SK-N-SH treated with all-trans-retinoic acid at 6 μM for 48 hours (cell line): ENCODE measurements at regions not wholly inside any gene's neighbourhood (a gene's known extent, or its start where the extent isn't known, plus 50 kb on each side); places are given as distances from the start of the nearest gene placed in this dataset.

Source experiments
- ATAC-seq: fragments of 200-7000 bp; cut with Tn5 transposase; 3 replicates; pipeline ENCODE4 v1.9.1; 2020; ENCODE audit warnings: mild to moderate bottlenecking, moderate library complexity
- ARNTL ChIP-seq: fragments of 450-650 bp; formaldehyde crosslinking; IDR thresholded peaks from 2 replicates; pipeline ENCODE4 v1.5.0; 2020; ENCODE audit warnings: low read depth, mild to moderate bottlenecking, moderate library complexity, borderline replicate concordance
- BACH2 ChIP-seq: fragments of 250-450 bp; sonication (Bioruptor Pico); IDR thresholded peaks from 2 replicates; pipeline ENCODE4 v1.9.0; 2021; ENCODE audit warnings: mild to moderate bottlenecking, borderline replicate concordance
- CSDC2 ChIP-seq: fragments of 250-450 bp; sonication (Bioruptor Pico); IDR thresholded peaks from 2 replicates; pipeline ENCODE4 v1.5.0; 2020; ENCODE audit warnings: mild to moderate bottlenecking, moderate library complexity
- ESRRG ChIP-seq: fragments of 250-450 bp; sonication (Bioruptor Pico); IDR thresholded peaks from 2 replicates; pipeline ENCODE4 v1.6.1; 2021; ENCODE audit warnings: mild to moderate bottlenecking
- GLIS3 ChIP-seq: fragments of 250-450 bp; sonication (Bioruptor Pico); IDR thresholded peaks from 2 replicates; pipeline ENCODE4 v1.5.0; 2020; ENCODE audit warnings: mild to moderate bottlenecking, moderate library complexity
- ISL1 ChIP-seq: fragments of 250-450 bp; sonication (Bioruptor Pico); IDR thresholded peaks from 2 replicates; pipeline ENCODE4 v2.1.2; 2022; ENCODE audit warnings: mild to moderate bottlenecking, moderate library complexity
- OSR1 ChIP-seq: fragments of 250-450 bp; sonication (Bioruptor Pico); IDR thresholded peaks from 2 replicates; pipeline ENCODE4 v1.8.0; 2022; ENCODE audit warnings: moderate library complexity, mild to moderate bottlenecking, inconsistent platforms
- PPARA ChIP-seq: fragments of 250-450 bp; sonication (Bioruptor Pico); IDR thresholded peaks from 2 replicates; pipeline ENCODE4 v1.5.0; 2020; ENCODE audit warnings: mild to moderate bottlenecking, borderline replicate concordance
- RARB ChIP-seq: fragments of 250-450 bp; sonication (Bioruptor Pico); IDR thresholded peaks from 2 replicates; pipeline ENCODE4 v1.8.0; 2021; ENCODE audit warnings: mild to moderate bottlenecking, moderate library complexity
- SNAI2 ChIP-seq: fragments of 250-450 bp; sonication (Bioruptor Pico); IDR thresholded peaks from 2 replicates; pipeline ENCODE4 v1.5.0; 2020; ENCODE audit warnings: mild to moderate bottlenecking, moderate library complexity
- TCF4 ChIP-seq: fragments of 250-450 bp; sonication (Bioruptor Pico); IDR thresholded peaks from 2 replicates; pipeline ENCODE4 v1.8.0; 2021; ENCODE audit warnings: mild to moderate bottlenecking, moderate library complexity, borderline replicate concordance
- ZC3H10 ChIP-seq: fragments of 250-450 bp; sonication (Bioruptor Pico); IDR thresholded peaks from 2 replicates; pipeline ENCODE4 v1.5.1; 2021; ENCODE audit warnings: mild to moderate bottlenecking, moderate library complexity
- ZFP3 ChIP-seq: fragments of 250-450 bp; sonication (Bioruptor Pico); IDR thresholded peaks from 2 replicates; pipeline ENCODE4 v1.5.0; 2020; ENCODE audit warnings: mild to moderate bottlenecking, moderate library complexity
- ZFP30 ChIP-seq: fragments of 450-650 bp; formaldehyde crosslinking; IDR thresholded peaks from 2 replicates; pipeline ENCODE4 v1.5.0; 2022; ENCODE audit warnings: mild to moderate bottlenecking, moderate library complexity
- ZNF565 ChIP-seq: fragments of 450-650 bp; formaldehyde crosslinking; conservative IDR thresholded peaks from 2 replicates; pipeline ENCODE4 v1.5.0; 2020; ENCODE audit warnings: low read depth, mild to moderate bottlenecking, moderate library complexity
- ZNF70 ChIP-seq: fragments of 450-650 bp; formaldehyde crosslinking; IDR thresholded peaks from 2 replicates; pipeline ENCODE4 v1.5.0; 2020; ENCODE audit warnings: mild to moderate bottlenecking, moderate library complexity
- TF ChIP-seq, protein P1 (sequence below): fragments of 250-450 bp; sonication (Bioruptor Pico); IDR thresholded peaks from 2 replicates; pipeline ENCODE4 v1.8.0; 2021; ENCODE audit warnings: low read depth, mild to moderate bottlenecking, moderate library complexity, borderline replicate concordance
- TF ChIP-seq, protein P2 (sequence below): fragments of 250-450 bp; sonication (Bioruptor Pico); IDR thresholded peaks from 2 replicates; pipeline ENCODE4 v1.8.0; 2020; ENCODE audit warnings: mild to moderate bottlenecking, moderate library complexity, borderline replicate concordance
- TF ChIP-seq, protein P3 (sequence below): fragments of 250-450 bp; sonication (Bioruptor Pico); IDR thresholded peaks from 2 replicates; pipeline ENCODE4 v1.5.1; 2021; ENCODE audit warnings: mild to moderate bottlenecking, moderate library complexity
- TF ChIP-seq, protein P4 (sequence below): fragments of 250-450 bp; sonication (Bioruptor Pico); IDR thresholded peaks from 2 replicates; pipeline ENCODE4 v1.5.1; 2020; ENCODE audit warnings: low read depth, mild to moderate bottlenecking, moderate library complexity
- TF ChIP-seq, protein P5 (sequence below): fragments of 250-450 bp; sonication (Bioruptor Pico); IDR thresholded peaks from 2 replicates; pipeline ENCODE4 v1.5.0; 2020; ENCODE audit warnings: mild to moderate bottlenecking, moderate library complexity

DNA sequence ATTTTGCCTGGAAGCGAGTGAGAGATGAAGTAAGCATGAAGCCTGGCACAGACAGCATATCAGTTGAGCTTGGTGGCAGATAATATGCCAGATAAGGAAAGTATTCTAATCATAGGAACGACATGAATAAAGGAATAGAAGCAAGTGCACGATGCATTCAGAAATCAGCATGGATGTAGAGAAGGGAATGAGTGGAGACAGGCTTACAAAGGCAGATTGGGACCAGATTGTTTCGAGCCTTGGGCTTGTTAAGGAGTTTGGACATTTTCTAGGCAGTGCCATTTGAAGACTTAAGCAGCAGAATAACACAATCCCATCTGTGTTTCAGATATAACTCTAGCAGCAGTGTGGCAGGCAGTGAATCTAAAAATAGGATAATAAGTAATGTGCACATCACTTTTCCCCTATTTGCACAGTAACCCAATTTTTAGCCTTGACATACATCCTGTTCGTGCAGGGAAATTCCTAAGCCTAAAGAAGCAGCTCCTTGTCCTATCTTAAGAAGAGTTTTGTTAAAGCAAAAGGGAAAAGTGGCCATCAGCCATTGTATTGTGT is 450.2 kb downstream of the PLCL1 start:
- ATAC-seq = no peak
- TF ChIP-seq ZNF565 (no peak), ZFP30 (CRISPR knock-in tag) (no peak), BACH2 (no peak), SNAI2 (CRISPR knock-in tag) (no peak), RARB (CRISPR knock-in tag) (no peak), ZNF70 (CRISPR knock-in tag) (no peak), ISL1 (no peak), OSR1 (CRISPR knock-in tag) (no peak), ZFP3 (CRISPR knock-in tag) (no peak), PPARA (CRISPR knock-in tag) (no peak), TCF4 (CRISPR knock-in tag) (no peak), CSDC2 (no peak), ZC3H10 (CRISPR knock-in tag) (no peak), GLIS3 (CRISPR knock-in tag) (no peak)
- TF ChIP-seq, protein P1, sequence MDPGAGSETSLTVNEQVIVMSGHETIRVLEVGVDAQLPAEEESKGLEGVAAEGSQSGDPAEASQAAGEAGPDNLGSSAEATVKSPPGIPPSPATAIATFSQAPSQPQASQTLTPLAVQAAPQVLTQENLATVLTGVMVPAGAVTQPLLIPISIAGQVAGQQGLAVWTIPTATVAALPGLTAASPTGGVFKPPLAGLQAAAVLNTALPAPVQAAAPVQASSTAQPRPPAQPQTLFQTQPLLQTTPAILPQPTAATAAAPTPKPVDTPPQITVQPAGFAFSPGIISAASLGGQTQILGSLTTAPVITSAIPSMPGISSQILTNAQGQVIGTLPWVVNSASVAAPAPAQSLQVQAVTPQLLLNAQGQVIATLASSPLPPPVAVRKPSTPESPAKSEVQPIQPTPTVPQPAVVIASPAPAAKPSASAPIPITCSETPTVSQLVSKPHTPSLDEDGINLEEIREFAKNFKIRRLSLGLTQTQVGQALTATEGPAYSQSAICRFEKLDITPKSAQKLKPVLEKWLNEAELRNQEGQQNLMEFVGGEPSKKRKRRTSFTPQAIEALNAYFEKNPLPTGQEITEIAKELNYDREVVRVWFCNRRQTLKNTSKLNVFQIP (CRISPR knock-in tag) = no peak
- TF ChIP-seq, protein P2, sequence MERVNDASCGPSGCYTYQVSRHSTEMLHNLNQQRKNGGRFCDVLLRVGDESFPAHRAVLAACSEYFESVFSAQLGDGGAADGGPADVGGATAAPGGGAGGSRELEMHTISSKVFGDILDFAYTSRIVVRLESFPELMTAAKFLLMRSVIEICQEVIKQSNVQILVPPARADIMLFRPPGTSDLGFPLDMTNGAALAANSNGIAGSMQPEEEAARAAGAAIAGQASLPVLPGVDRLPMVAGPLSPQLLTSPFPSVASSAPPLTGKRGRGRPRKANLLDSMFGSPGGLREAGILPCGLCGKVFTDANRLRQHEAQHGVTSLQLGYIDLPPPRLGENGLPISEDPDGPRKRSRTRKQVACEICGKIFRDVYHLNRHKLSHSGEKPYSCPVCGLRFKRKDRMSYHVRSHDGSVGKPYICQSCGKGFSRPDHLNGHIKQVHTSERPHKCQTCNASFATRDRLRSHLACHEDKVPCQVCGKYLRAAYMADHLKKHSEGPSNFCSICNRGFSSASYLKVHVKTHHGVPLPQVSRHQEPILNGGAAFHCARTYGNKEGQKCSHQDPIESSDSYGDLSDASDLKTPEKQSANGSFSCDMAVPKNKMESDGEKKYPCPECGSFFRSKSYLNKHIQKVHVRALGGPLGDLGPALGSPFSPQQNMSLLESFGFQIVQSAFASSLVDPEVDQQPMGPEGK (CRISPR knock-in tag) = no peak
- TF ChIP-seq, protein P3, sequence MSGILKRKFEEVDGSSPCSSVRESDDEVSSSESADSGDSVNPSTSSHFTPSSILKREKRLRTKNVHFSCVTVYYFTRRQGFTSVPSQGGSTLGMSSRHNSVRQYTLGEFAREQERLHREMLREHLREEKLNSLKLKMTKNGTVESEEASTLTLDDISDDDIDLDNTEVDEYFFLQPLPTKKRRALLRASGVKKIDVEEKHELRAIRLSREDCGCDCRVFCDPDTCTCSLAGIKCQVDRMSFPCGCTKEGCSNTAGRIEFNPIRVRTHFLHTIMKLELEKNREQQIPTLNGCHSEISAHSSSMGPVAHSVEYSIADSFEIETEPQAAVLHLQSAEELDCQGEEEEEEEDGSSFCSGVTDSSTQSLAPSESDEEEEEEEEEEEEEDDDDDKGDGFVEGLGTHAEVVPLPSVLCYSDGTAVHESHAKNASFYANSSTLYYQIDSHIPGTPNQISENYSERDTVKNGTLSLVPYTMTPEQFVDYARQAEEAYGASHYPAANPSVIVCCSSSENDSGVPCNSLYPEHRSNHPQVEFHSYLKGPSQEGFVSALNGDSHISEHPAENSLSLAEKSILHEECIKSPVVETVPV = no peak
- TF ChIP-seq, protein P4, sequence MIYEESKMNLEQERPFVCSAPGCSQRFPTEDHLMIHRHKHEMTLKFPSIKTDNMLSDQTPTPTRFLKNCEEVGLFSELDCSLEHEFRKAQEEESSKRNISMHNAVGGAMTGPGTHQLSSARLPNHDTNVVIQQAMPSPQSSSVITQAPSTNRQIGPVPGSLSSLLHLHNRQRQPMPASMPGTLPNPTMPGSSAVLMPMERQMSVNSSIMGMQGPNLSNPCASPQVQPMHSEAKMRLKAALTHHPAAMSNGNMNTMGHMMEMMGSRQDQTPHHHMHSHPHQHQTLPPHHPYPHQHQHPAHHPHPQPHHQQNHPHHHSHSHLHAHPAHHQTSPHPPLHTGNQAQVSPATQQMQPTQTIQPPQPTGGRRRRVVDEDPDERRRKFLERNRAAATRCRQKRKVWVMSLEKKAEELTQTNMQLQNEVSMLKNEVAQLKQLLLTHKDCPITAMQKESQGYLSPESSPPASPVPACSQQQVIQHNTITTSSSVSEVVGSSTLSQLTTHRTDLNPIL (CRISPR knock-in tag) = no peak

DNA sequence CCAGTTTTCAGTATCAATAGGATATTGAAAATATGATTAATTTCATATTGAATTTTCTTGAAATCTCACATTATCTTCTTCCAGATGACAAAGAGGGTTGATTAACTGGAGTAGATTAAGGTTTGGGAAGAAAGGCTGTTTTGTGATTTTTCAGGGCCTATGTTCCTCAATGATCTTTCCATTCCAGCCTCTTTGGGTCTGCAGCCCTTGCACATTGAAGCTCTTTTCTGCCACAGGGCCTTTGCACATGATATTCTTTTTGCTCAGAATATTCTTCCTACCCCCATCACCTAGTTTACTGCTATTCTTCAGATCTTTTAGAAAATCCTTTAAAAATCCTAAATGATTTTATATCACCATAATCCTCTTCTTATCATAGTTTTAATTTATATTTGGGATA is 449.6 kb downstream of the PLCL1 start:
- TF ChIP-seq ZNF70 (CRISPR knock-in tag) = no peak
- no peak for TF ChIP-seq ARNTL
- TF ChIP-seq ESRRG (CRISPR knock-in tag) = no peak
- TF ChIP-seq ZNF565 = no peak
- no peak for TF ChIP-seq SNAI2 (CRISPR knock-in tag)
- no peak for TF ChIP-seq PPARA (CRISPR knock-in tag)
- no peak for TF ChIP-seq OSR1 (CRISPR knock-in tag)
- TF ChIP-seq CSDC2 = no peak
- TF ChIP-seq, protein P1 (CRISPR knock-in tag) = no peak
- no peak for ATAC-seq

DNA sequence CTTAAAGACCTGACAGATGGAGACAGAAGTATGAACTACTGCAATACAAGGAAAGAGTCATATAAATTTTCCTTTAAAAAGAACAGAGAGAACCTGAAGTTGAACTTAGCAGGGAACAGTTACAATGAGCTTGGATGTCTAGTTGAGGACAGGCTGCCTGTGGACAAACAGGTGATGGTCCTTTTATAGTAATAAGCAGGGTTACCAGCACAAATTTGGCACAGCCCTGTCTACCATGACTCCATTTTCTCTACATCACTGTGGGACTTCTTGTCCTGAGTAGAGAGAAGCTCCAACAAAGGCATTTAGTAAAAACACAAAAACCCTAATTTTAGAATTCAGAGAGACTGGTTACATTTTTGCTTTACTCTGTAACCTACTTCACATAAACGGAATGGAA is 448.1 kb downstream of the PLCL1 start:
- TF ChIP-seq OSR1 (CRISPR knock-in tag) = no peak
- TF ChIP-seq, protein P4 (CRISPR knock-in tag) = no peak
- TF ChIP-seq, protein P5, sequence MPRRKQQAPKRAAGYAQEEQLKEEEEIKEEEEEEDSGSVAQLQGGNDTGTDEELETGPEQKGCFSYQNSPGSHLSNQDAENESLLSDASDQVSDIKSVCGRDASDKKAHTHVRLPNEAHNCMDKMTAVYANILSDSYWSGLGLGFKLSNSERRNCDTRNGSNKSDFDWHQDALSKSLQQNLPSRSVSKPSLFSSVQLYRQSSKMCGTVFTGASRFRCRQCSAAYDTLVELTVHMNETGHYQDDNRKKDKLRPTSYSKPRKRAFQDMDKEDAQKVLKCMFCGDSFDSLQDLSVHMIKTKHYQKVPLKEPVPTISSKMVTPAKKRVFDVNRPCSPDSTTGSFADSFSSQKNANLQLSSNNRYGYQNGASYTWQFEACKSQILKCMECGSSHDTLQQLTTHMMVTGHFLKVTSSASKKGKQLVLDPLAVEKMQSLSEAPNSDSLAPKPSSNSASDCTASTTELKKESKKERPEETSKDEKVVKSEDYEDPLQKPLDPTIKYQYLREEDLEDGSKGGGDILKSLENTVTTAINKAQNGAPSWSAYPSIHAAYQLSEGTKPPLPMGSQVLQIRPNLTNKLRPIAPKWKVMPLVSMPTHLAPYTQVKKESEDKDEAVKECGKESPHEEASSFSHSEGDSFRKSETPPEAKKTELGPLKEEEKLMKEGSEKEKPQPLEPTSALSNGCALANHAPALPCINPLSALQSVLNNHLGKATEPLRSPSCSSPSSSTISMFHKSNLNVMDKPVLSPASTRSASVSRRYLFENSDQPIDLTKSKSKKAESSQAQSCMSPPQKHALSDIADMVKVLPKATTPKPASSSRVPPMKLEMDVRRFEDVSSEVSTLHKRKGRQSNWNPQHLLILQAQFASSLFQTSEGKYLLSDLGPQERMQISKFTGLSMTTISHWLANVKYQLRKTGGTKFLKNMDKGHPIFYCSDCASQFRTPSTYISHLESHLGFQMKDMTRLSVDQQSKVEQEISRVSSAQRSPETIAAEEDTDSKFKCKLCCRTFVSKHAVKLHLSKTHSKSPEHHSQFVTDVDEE (CRISPR knock-in tag) = no peak
- TF ChIP-seq, all 23 proteins: peak for 0
- no peak for ATAC-seq
